Renal cortex interstitium (tissue), 11 donors: ENCODE measurements at regions not wholly inside any gene's neighbourhood (a gene's known extent, or its start where the extent isn't known, plus 50 kb on each side); places are given as distances from the start of the nearest gene placed in this dataset.

Experiments
- DNase-seq, 11 donors: peaks; one replicate each; pipeline ENCODE4 v3.0.0-alpha.2; 2013; ENCODE audit warnings: low read depth in 9 of 11, low spot score in 4 of 11; ENCODE audit errors: extremely low read depth in 1 of 11

- no peak for DNase-seq
These were observed 69.0 kb upstream of the FAM169A start for GRCh38 chr5:74934949-74935751.

DNA sequence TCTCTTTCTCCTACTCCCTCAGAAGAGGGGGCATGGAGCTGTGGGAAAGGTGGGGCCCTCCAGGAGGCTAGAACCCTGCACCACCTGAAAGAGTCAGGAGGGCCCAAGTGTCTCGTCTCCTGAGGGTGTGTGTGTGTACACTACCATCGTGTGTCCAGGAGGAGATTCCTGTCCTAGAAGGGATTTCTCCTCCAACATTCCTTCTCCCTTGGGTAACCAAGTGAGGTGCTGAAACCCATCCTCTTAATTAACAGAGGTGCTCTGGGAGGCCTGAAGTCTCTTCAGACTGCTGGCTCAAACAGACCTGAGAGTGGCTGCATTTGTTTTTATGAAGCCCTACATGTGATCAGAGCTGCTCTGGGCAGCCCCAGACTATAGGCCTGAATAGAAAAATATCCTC, 61.1 kb upstream of the FAM169A start:
- DNase-seq = no peak

DNA sequence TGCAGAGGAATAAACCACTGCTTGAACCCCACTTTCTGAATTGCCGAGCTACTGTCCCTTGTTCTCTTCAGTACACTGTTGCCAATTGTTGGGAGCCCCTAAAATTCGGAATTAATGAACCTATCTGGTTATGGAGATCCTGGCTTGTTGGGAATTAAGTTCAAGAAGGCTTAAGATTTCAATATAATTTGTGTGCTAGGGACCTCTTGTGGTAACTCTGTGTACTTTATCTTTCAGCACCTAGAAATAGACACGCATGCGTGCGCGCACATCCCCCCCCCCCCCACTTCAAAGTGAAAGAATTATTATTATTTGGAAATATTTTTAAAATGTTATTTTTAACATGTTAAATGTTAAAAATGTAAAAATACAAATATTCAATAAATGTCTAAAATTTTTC, 53.3 kb upstream of the FAM169A start:
- peak in 4 of 11 donors; percentile 30 to 56 (median 40) for DNase-seq

DNA sequence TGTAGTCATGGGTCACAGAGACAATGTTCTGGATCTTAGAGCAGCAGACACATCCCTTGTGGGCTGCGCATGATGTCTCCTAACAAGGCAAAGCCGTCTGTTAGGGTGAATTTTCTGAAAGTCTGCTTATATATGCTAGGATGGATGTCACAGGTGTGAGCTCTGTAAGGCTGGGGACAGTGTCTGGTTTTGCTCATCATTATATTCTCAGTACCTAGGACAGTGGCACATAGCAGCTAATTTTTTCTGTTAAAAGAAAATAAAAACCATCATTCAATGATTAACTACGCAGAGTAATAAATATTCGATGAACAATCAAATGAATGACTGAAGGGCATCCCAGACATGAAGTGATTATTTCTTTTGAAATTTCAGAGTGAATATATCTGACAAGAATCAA, 52.9 kb upstream of the FAM169A start:
- no peak for DNase-seq

DNA sequence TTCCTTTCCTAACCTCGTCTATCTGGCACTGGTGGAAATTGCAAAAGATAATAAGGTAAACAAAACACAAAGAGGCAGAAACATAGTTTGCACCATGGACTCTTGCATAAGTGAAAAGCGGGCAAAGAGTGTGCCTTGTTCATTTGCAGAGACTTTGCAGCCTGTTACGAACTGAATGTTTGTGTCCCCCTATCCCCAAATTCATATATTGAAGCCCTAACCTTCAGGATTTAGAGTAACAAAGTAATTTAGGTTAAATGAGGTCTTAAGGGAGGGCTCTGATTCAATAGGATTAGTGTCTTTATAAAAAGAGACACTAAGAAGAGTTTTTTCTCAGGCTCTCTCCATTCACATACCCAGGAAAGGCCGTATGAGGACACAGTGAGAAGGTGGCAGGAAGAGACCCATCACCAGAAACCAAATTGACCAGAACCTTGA, 52.1 kb upstream of the FAM169A start:
- DNase-seq = no peak

GRCh38 chr5:74916831-74917710, 50.9 kb upstream of the FAM169A start:
- no peak for DNase-seq
